Stimulated activated CD8-positive, alpha-beta memory T cell treated with anti-CD3 and anti-CD28 coated beads, Interleukin-15, amount 100 ng/mL, for 24 hours (primary cell): ENCODE measurements at regions not wholly inside any gene's neighbourhood (a gene's known extent, or its start where the extent isn't known, plus 50 kb on each side); places are given as distances from the start of the nearest gene placed in this dataset.

Source experiments
- DNase-seq: peaks from one replicate; pipeline ENCODE4 v3.0.0-alpha.2; 2020; ENCODE audit warnings: low read depth

DNA sequence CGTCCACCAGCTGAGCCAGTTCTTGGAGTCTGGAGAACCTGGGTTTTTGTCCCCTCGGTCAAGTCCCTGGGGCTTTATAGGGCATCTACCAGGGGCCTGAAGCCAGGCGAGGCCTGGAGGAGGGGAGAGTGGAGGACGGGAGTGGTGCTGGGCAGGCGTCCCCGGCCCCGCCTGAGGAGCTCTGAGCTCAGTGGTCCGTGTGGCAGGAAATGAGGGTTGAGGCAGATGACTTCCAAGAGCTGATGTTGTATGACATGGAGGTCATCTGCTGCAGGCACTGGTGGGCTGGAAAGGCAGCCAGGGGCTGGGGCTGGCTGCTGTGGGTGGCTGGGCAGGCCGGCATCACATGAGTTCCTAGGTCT is 118.5 kb upstream of the HS6ST1 start:
- DNase-seq, result no peak

DNA sequence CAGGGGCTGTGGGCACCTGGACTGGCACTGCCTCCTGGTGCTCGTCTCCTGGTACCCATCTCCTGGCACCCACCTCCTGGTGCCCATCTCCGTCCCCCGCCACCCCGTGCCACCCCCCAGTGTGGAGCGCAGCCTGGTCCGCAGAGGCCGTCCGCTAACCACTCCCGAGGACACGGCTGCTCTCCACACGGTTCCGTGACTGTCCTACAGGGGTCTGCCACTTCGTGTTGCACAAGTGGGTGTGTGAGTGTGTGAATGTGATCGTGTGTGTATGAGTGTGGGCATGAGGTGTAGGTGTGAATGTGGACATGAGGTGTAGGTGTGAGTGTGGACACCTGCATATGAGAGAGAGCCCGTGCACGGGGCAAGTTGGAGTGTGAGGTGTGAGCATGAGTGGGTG is 119.4 kb upstream of the HS6ST1 start:
- no peak for DNase-seq

- no peak for DNase-seq
Measured at GRCh38 chr2:128438586-128438985, 119.9 kb upstream of the HS6ST1 start.

DNA sequence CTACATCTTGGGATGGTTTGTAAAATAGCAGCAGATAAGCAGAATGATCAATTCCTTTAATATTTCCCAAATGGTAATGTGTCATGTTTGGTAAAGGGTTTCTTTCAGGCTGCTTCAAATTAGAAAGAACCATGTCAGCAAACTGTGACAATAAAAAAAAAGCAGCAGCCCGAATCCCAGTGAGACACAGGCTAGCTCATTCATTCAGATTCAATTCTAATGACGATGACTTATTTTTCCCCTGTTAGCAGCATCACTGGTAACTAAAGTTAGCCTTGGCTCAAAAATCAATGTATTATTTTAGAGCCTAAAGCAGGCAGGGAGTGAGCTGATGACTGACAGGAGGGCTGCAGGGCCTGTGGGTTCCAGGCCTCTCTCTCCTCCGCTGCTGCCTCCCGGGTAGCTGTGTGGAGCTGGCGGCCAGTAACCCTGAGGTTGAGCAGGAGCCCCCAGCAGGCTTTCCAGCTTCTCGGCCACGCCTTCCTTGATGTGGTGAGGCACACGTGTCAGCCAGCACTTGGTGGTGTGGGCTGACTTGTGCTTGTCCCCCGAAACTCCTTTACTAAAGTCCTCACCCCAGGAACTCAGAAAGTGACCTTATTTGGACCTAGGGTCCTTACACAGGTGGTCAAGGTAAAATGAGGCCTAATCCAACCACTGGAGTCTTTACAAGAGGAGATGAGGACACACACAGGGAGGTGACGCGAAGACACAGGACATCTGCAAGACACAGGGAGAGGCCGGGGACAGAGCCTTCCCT is 120.5 kb upstream of the HS6ST1 start:
- no peak for DNase-seq

- no peak for DNase-seq
Measured at GRCh38 chr2:128439791-128440665, 121.4 kb upstream of the HS6ST1 start.

- DNase-seq, result no peak
Measured at GRCh38 chr2:128440666-128441340, 122.1 kb upstream of the HS6ST1 start.

- no peak for DNase-seq
Measured at GRCh38 chr2:128441341-128442052, 122.8 kb upstream of the HS6ST1 start.

DNA sequence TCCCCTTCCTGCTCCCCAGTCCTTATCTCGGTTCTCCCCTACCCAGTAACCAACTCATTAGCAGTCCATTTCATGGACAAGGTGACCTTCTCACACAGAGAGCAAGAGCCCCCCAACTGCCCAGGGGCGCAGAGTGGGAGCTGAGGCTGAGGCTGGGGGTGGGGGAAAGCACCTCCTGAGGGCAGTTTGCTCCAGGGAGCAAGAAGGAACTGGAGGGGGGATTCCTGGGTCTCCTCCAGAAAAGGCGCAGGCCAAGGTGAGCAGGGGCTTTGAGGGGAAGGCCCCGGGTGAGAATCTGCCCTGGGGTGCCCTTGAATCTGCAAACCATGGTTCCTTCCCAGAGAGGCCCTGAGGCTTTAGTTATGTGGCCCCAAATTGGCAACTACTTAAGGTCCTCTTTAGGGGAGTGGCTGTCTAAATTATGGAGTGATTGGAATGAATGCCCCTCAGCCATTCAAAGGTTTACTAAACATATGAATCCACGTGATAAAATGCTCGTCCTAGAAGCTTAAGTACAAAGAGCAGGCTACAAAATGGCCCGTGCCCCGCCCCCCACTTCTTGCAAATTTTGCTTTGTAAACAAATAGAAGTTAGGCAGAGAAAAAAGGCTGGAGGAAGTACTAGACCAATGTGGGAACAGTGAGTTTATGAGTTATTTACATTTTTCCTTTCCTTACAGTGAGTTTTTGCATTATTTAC is 123.5 kb upstream of the HS6ST1 start:
- DNase-seq, result no peak

DNA sequence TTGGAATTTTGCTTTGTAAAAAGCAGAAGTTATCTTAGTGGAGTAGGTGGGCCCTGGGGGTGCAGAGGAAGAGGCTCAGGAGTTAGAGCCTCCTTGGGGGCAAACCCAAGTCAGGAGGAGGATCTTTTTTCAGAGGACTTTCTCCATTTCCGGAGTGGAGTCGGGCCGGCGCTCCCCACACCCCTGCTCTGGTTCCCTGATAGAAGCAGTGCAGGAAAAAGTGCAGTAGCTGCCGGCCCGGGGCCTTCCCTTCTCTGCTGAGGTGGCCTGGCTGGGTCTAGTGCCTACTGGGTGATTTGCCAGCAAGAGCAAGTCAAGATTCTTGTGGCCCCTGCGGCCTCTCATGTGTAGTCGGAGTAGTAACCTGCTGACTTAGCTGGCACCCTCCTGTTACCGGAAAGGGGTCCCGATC is 124.2 kb upstream of the HS6ST1 start:
- DNase-seq, result no peak

DNA sequence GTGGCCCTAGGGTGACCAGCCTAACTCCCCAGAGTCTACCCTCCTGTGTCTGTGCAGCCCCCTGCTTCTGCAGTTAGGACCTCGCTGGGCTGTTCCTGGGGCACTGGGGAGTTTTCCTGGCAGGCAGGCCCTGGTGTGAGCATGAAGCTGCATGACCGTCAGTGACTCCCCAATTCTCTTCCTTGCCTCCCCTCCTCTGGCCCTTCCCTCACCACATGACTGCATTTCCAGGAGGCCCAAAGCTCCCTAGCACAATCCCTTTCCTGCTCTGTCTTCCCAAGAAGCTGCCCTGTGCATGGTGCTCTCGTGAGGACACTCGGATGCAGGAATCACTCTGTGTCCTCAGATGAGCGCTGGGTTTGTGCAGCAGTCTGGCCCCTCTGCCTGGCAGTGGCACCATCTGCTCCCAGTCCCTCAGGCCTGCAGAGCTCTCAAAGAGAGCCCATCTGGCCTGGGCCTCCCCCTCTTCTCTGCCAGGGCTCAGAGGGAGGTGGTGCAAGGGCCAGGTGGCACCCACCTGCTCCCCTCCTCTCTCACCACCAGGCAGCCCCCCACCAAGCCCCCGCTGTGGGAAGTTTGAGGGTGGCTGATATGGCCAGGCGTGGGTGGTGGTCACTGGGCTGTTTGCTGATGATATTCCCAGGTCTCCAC is 125.6 kb upstream of the HS6ST1 start:
- no peak for DNase-seq

GRCh38 chr2:128444816-128445522 is 126.3 kb upstream of the HS6ST1 start:
- DNase-seq, result no peak

DNA sequence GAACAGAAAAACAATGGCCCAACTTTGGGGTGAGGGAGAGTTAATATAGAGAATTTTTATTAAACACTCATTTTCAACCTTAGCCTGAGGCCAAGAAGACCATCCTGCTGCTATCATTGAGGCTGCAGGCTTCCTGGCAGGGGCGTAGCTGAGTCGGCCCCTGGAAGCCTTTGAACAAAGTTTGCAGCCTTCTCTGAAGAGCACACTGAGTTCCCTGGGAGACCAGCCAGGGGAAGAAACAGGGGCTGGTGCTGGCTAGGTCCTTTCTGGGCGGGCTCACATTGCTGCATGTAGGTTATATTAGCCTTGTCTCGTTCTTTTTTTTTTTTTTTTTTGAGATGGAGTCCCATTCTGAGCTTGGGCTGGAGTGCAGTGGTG is 126.8 kb upstream of the HS6ST1 start:
- no peak for DNase-seq

DNA sequence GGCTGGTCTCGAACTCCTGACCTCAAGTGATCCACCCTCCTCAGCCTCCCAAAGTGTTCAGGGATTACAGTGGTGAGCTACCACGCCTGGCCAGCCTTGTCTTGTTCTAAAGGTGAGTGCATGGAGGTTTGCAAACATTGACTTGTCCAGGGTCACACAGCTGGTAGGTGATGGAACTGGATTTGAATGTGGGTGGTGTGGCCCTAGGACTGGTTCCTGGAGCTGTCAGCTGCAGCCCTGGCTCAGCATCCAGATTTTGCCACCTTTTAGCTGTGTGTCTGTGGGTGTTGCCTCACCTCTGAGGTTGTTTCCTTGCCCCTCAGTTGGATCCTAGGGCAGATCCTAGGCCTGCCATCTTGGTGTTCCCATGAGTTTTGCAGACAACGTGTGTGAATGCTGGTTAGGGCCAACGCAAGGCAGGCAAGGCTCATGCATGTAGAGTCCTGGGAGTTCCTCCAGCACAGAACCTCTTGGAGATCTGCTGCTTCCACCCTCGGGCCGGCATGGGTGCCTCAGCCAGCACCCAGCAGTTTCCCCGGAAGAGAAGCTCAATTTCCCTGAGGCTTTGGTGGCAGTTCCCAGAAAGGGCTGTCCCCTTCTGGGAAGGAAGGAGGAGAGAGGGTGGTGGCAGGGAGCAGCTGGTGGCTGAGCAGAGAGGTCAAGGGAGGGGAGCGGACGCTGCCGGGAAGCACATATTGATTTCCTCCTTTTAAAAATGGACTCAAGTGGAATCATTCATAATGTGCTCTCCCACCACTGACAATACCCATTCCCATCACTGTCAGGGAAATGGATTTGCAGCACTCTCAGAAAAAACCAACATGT is 127.6 kb upstream of the HS6ST1 start:
- no peak for DNase-seq

- no peak for DNase-seq
Measured at GRCh38 chr2:128446874-128447537, 128.3 kb upstream of the HS6ST1 start.

DNA sequence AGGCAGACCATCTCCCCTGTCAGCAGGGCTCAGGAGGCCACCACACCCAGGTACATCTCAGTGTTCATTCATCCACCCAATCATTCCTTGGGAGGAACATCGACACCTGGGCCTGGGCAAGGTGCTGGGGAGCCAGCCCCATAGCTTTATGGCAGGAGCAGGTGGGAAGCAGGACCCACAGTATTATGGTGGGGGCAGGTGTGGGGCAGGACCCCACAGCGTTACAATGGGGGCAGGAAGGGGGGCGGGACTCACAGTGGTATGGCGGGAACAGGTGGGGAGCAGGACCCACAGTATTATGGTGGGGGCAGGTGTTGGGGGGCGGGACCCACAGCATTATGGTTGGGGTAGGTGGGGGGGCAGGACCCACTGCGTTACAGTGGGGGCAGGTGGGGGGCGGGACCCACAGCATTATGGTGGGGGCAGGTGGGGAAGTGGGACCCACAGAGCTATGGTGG is 128.9 kb upstream of the HS6ST1 start:
- DNase-seq, result no peak

DNA sequence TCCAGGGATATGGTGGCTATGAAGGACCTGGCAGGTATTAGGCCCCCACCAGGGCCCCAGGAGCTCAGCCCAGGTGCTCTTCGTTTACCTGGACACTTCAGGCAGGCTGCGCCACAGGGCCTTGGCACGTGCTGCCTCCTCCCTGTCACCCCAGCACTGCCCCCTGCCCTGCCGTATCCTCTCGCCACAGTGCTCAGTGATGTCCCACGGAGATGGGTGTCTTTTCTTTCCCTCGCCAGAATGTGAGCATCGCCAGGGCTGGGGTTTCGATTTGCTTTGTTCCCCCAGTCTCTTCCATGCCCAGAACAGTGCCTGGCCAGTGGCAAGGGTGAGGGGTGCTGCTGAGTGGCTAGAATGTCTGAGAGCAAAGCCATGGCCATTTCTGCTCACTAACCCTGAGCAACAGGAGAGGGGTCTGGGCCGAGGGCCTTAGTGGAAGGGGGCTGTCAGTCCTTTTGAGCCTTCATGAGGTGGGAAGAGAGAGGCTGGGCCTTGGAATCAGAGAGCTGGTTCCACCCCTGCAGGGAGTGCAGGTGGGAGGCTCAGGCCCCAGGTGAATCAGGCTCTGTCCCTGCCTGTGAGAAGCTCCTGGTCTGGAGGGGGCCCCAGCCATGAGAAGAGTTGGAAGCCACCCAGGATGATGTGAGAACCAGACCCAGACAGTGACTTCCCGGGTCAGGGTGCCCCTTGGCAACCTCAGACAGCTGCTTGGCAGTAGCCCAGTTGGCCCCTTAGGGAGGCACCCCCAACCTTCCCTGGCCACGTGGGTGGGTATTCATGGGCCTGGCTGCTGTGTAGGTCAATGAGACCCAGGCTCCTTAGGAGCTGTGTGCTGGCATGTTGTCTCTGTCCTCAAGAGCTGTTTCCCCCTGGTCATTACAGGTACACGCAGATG is 129.9 kb upstream of the HS6ST1 start:
- no peak for DNase-seq

GRCh38 chr2:128449226-128450061 is 130.8 kb upstream of the HS6ST1 start:
- DNase-seq, result no peak
